ENCODE measurements at regions not wholly inside any gene's neighbourhood (a gene's known extent, or its start where the extent isn't known, plus 50 kb on each side); places are given as distances from the start of the nearest gene placed in this dataset.

GRCh38 chr2:122366427-122366826 lies 611.0 kb downstream of the TSN start:
- intact Hi-C loops (cut with micrococcal nuclease), result no loop called here
- Mint-ChIP-seq H3K27me3 (ENCODE audit: insufficient read depth, unreplicated experiment) (no peaks in the 10 kb centered on the region), H3K4me3 (ENCODE audit: unreplicated experiment) (no peak overlapping the region), H3K9me3 (ENCODE audit: unreplicated experiment) (no peaks in the 10 kb centered on the region), H3K36me3 (ENCODE audit: insufficient read depth, unreplicated experiment) (no peaks in the 10 kb centered on the region), H3K4me1 (ENCODE audit: insufficient read depth, unreplicated experiment) (no peaks in the 10 kb centered on the region), H3K27ac (ENCODE audit: low read depth, unreplicated experiment) (no peak overlapping the region)
- no TSS peak for BruUV-seq (replicated peaks)
- POLR2A ChIA-PET, result no interaction called here
- TF ChIP-seq CTCF (IDR thresholded peaks at IDR 0.05; ENCODE audit: unreplicated experiment), result no peak
- CTCF ChIA-PET, result no interaction called here
- no peak for DNase-seq (ENCODE audit: unreplicated experiment)

DNA sequence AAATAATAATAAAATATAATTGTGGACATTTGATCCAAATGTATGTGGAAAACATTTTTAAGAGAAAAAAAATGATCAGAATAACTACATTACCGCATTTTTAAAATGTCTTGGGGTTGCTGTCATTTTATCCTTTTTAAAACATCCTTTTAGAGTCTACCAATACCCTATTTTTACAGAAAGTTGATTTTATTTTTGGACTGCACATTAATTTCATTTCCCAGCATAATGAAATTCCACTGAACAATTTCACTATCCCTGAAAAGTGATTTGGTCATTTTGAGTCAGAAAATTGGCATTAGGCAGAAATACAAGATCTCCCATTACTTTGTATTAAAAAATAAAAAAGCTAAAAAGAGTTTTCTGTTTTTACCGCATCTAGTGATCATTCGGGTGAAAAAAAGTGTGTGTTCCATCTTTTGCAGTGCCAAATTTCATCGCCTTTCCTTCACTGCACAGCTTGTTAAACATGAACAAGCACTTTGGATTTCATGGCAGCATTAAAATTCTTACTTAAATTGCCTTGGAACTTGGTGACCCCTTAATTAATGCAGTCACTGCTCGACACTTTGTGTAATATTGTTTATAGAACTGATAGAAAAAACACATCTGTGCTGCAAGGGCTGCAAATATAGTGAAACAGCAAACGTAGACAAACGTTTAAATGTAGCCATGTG lies 611.7 kb downstream of the TSN start:
- BruUV-seq (replicated peaks), result no TSS peak
- Mint-ChIP-seq H3K4me1 (ENCODE audit: insufficient read depth, unreplicated experiment) (no peaks in the 10 kb centered on the region), H3K27ac (ENCODE audit: low read depth, unreplicated experiment) (no peak overlapping the region), H3K36me3 (ENCODE audit: insufficient read depth, unreplicated experiment) (no peaks in the 10 kb centered on the region), H3K4me3 (ENCODE audit: unreplicated experiment) (no peak overlapping the region), H3K27me3 (ENCODE audit: insufficient read depth, unreplicated experiment) (no peaks in the 10 kb centered on the region), H3K9me3 (ENCODE audit: unreplicated experiment) (peaks cover under 1% of the 10 kb centered on the region)
- DNase-seq (ENCODE audit: unreplicated experiment), result no peak
- intact Hi-C loops (cut with micrococcal nuclease), result no loop called here
- TF ChIP-seq CTCF (IDR thresholded peaks at IDR 0.05; ENCODE audit: unreplicated experiment), result no peak
- ChIA-PET POLR2A (no interaction called here), CTCF (interaction anchor here (0.6 kb wide), 1 partner anchor 113 kb away, joined by 3 read pairs; no protein-coding TSS in a partner anchor)

GRCh38 chr2:122367646-122368010 lies 612.2 kb downstream of the TSN start:
- Mint-ChIP-seq H3K9me3 (ENCODE audit: unreplicated experiment) (peaks cover 6% of the 10 kb centered on the region), H3K27me3 (ENCODE audit: insufficient read depth, unreplicated experiment) (no peaks in the 10 kb centered on the region), H3K4me1 (ENCODE audit: insufficient read depth, unreplicated experiment) (no peaks in the 10 kb centered on the region), H3K36me3 (ENCODE audit: insufficient read depth, unreplicated experiment) (no peaks in the 10 kb centered on the region), H3K4me3 (ENCODE audit: unreplicated experiment) (no peak overlapping the region), H3K27ac (ENCODE audit: low read depth, unreplicated experiment) (no peak overlapping the region)
- intact Hi-C loops (cut with micrococcal nuclease), result no loop called here
- CTCF ChIA-PET, result interaction anchor here (0.6 kb wide), 2 partner anchors 114 to 165 kb away, joined by 3 to 4 read pairs; no protein-coding TSS in a partner anchor
- no TSS peak for BruUV-seq (replicated peaks)
- no peak for TF ChIP-seq CTCF (IDR thresholded peaks at IDR 0.05; ENCODE audit: unreplicated experiment)
- POLR2A ChIA-PET, result no interaction called here
- no peak for DNase-seq (ENCODE audit: unreplicated experiment)

DNA sequence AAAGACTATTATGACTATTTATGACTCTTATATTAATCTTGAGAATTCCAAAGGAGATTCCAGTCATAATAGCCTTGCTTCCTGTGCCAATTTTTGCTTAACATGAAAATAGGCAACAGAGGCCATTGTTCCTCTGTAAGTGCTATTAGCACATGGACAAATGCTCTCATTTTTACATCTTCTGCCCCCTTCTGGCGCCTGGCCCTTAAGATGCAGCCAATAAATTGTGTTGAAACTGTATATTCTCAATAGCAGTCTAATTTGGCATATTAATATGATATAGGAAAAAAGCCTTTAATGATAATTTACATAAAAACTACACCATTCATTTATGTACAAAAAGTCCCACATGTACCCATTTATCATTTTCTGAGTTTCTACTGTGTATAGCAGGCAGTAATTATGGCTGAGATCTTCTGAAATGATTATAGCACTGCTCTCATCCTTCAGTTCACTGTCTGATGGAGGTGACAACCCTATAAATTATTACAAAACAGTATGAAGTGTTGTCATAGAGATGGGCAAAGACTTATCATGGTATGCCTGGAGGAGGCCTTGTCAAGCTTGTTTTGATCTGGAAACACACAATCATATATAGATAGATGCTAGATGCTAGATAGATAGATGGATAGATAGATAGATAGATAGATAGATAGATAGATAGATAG lies 613.3 kb downstream of the TSN start:
- H3K4me1 Mint-ChIP-seq (ENCODE audit: insufficient read depth, unreplicated experiment), result no peaks in the 10 kb centered on the region
- POLR2A ChIA-PET, result interaction anchor here (0.6 kb wide), 1 partner anchor 1275 kb away, joined by 3 read pairs; no protein-coding TSS in a partner anchor
- TF ChIP-seq CTCF (IDR thresholded peaks at IDR 0.05; ENCODE audit: unreplicated experiment), result no peak
- no peaks in the 10 kb centered on the region for H3K27me3 Mint-ChIP-seq (ENCODE audit: insufficient read depth, unreplicated experiment)
- DNase-seq (ENCODE audit: unreplicated experiment), result no peak
- H3K9me3 Mint-ChIP-seq (ENCODE audit: unreplicated experiment), result peaks cover 9% of the 10 kb centered on the region
- intact Hi-C loops (cut with micrococcal nuclease), result no loop called here
- BruUV-seq (replicated peaks), result no TSS peak
- CTCF ChIA-PET, result no interaction called here
- H3K4me3 Mint-ChIP-seq (ENCODE audit: unreplicated experiment), result no peak overlapping the region
- H3K27ac Mint-ChIP-seq (ENCODE audit: low read depth, unreplicated experiment), result no peak overlapping the region
- H3K36me3 Mint-ChIP-seq (ENCODE audit: insufficient read depth, unreplicated experiment), result no peaks in the 10 kb centered on the region
